ENCODE measurements at regions not wholly inside any gene's neighbourhood (a gene's known extent, or its start where the extent isn't known, plus 50 kb on each side); places are given as distances from the start of the nearest gene placed in this dataset.

- ChIA-PET CTCF (no interaction called here), POLR2A (no interaction called here)
- DNase-seq = no peak
- Mint-ChIP-seq H3K9me3 (no peaks in the 10 kb centered on the region), H3K27me3 (no peaks in the 10 kb centered on the region), H3K4me1 (ENCODE audit: low read depth) (no peaks in the 10 kb centered on the region), H3K4me3 (no peak overlapping the region), H3K27ac (no peak overlapping the region), H3K36me3 (ENCODE audit: low read depth) (no peaks in the 10 kb centered on the region)
- ATAC-seq = no peak
- intact Hi-C loops (cut with micrococcal nuclease) = no loop called here
- TF ChIP-seq CTCF (IDR thresholded peaks at IDR 0.05) = no peak
Observed at GRCh38 chr2:199128476-199129229, 329.1 kb downstream of the SATB2 start.

- CTCF ChIA-PET = no interaction called here
- POLR2A ChIA-PET = no interaction called here
- TF ChIP-seq CTCF (IDR thresholded peaks at IDR 0.05) = no peak
- ATAC-seq = no peak
- H3K4me1 Mint-ChIP-seq (ENCODE audit: low read depth) = no peaks in the 10 kb centered on the region
- no peaks in the 10 kb centered on the region for H3K27me3 Mint-ChIP-seq
- H3K27ac Mint-ChIP-seq = no peak overlapping the region
- DNase-seq = no peak
- no peak overlapping the region for H3K4me3 Mint-ChIP-seq
- intact Hi-C loops (cut with micrococcal nuclease) = no loop called here
- H3K9me3 Mint-ChIP-seq = no peaks in the 10 kb centered on the region
- H3K36me3 Mint-ChIP-seq (ENCODE audit: low read depth) = no peaks in the 10 kb centered on the region
Observed at GRCh38 chr2:199119796-199120195, 337.9 kb downstream of the SATB2 start.

- H3K4me1 Mint-ChIP-seq (ENCODE audit: low read depth) = no peaks in the 10 kb centered on the region
- DNase-seq = no peak
- ChIA-PET CTCF (no interaction called here), POLR2A (no interaction called here)
- no peaks in the 10 kb centered on the region for H3K36me3 Mint-ChIP-seq (ENCODE audit: low read depth)
- intact Hi-C loops (cut with micrococcal nuclease) = no loop called here
- no peak overlapping the region for H3K4me3 Mint-ChIP-seq
- no peak for TF ChIP-seq CTCF (IDR thresholded peaks at IDR 0.05)
- no peaks in the 10 kb centered on the region for H3K27me3 Mint-ChIP-seq
- no peak overlapping the region for H3K27ac Mint-ChIP-seq
- ATAC-seq = no peak
- no peaks in the 10 kb centered on the region for H3K9me3 Mint-ChIP-seq
Observed at GRCh38 chr2:199118673-199119112, 339.0 kb downstream of the SATB2 start.

GRCh38 chr2:199115169-199115568 is 342.6 kb downstream of the SATB2 start:
- Mint-ChIP-seq H3K9me3 (peaks cover 1% of the 10 kb centered on the region), H3K27me3 (no peaks in the 10 kb centered on the region), H3K4me1 (ENCODE audit: low read depth) (no peaks in the 10 kb centered on the region), H3K36me3 (ENCODE audit: low read depth) (no peaks in the 10 kb centered on the region), H3K4me3 (no peak overlapping the region), H3K27ac (no peak overlapping the region)
- TF ChIP-seq CTCF (IDR thresholded peaks at IDR 0.05) = no peak
- POLR2A ChIA-PET = no interaction called here
- CTCF ChIA-PET = no interaction called here
- intact Hi-C loops (cut with micrococcal nuclease) = no loop called here
- DNase-seq = no peak
- no peak for ATAC-seq

- intact Hi-C loops (cut with micrococcal nuclease) = no loop called here
- ATAC-seq (no peak), DNase-seq (no peak)
- TF ChIP-seq CTCF (IDR thresholded peaks at IDR 0.05) = no peak
- Mint-ChIP-seq H3K27ac (no peak overlapping the region), H3K27me3 (no peaks in the 10 kb centered on the region), H3K36me3 (ENCODE audit: low read depth) (no peaks in the 10 kb centered on the region), H3K4me1 (ENCODE audit: low read depth) (no peaks in the 10 kb centered on the region), H3K4me3 (no peak overlapping the region), H3K9me3 (peaks cover 1% of the 10 kb centered on the region)
- POLR2A ChIA-PET = no interaction called here
- CTCF ChIA-PET = no interaction called here
Observed at GRCh38 chr2:199113111-199113510, 344.6 kb downstream of the SATB2 start.

Measured in activated CD8-positive, alpha-beta T cell treated with anti-CD3 and anti-CD28 coated beads for 36 hours (primary cell).